ENCODE measurements at regions not wholly inside any gene's neighbourhood (a gene's known extent, or its start where the extent isn't known, plus 50 kb on each side); places are given as distances from the start of the nearest gene placed in this dataset.
"Not testable (repeated sequence)": the region's sequence is repeated elsewhere in the genome, so short reads cannot be mapped to it uniquely, and the experiment has no call there.

GRCh38 chr7:5121256-5121655 lies 68.8 kb upstream of the WIPI2 start:
- H3K9me3 Mint-ChIP-seq; DNase-seq; H3K4me3 Mint-ChIP-seq; H3K36me3 Mint-ChIP-seq (ENCODE audit: low read depth); H3K27ac Mint-ChIP-seq; H3K4me1 Mint-ChIP-seq (ENCODE audit: low read depth): not testable (repeated sequence)
- H3K27me3 Mint-ChIP-seq (ENCODE audit: insufficient read depth), result peaks cover 21% of the 10 kb centered on the region

GRCh38 chr7:5131238-5131637 lies 58.8 kb upstream of the WIPI2 start:
- H3K4me1 Mint-ChIP-seq (ENCODE audit: low read depth), result not testable (repeated sequence)

GRCh38 chr7:5132539-5132938 lies 57.5 kb upstream of the WIPI2 start:
- no peak overlapping the region for H3K4me3 Mint-ChIP-seq
- no peak for TF ChIP-seq CTCF (IDR thresholded peaks at IDR 0.05)
- peaks cover 26% of the 10 kb centered on the region for H3K27me3 Mint-ChIP-seq (ENCODE audit: insufficient read depth)
- no peaks in the 10 kb centered on the region for H3K4me1 Mint-ChIP-seq (ENCODE audit: low read depth)
- H3K9me3 Mint-ChIP-seq, result no peaks in the 10 kb centered on the region
- no peak overlapping the region for H3K27ac Mint-ChIP-seq
- H3K36me3 Mint-ChIP-seq (ENCODE audit: low read depth), result no peaks in the 10 kb centered on the region
- DNase-seq, result no peak

More at GRCh38 chr7:5131238-5131637, 58.8 kb upstream of the WIPI2 start:
- H3K27me3 Mint-ChIP-seq (ENCODE audit: insufficient read depth), result peaks cover 24% of the 10 kb centered on the region
- H3K9me3 Mint-ChIP-seq; H3K36me3 Mint-ChIP-seq (ENCODE audit: low read depth); H3K4me3 Mint-ChIP-seq; DNase-seq; H3K27ac Mint-ChIP-seq: not testable (repeated sequence)

- no peak for DNase-seq
- Mint-ChIP-seq H3K4me3 (no peak overlapping the region), H3K27ac (no peak overlapping the region), H3K27me3 (ENCODE audit: insufficient read depth) (peaks cover 24% of the 10 kb centered on the region), H3K4me1 (ENCODE audit: low read depth) (no peaks in the 10 kb centered on the region), H3K36me3 (ENCODE audit: low read depth) (no peaks in the 10 kb centered on the region), H3K9me3 (no peaks in the 10 kb centered on the region)
- peak; percentile 66 for TF ChIP-seq CTCF (IDR thresholded peaks at IDR 0.05)
Measured at GRCh38 chr7:5139998-5140397, 50.0 kb upstream of the WIPI2 start.

All from HFFc6 (cell line).